Nephron (organoid): ENCODE measurements at regions not wholly inside any gene's neighbourhood (a gene's known extent, or its start where the extent isn't known, plus 50 kb on each side); places are given as distances from the start of the nearest gene placed in this dataset.

ENCODE experiments used
- H3K27ac Mint-ChIP-seq, 3 experiments: 2 replicates each; pipeline ENCODE4 v1.8.0; 2020; ENCODE audit warnings: mixed read lengths in 3 of 3, mild to moderate bottlenecking in 2 of 3, moderate library complexity in 1 of 3
- H3K27me3 Mint-ChIP-seq: 2 replicates; pipeline ENCODE4 v1.8.0; 2021; ENCODE audit warnings: low read depth, mild to moderate bottlenecking, moderate library complexity, mixed read lengths
- H3K36me3 Mint-ChIP-seq: 2 replicates; pipeline ENCODE4 v1.8.0; 2020; ENCODE audit warnings: low read depth, mixed read lengths
- H3K4me1 Mint-ChIP-seq: 2 replicates; pipeline ENCODE4 v1.8.0; 2020; ENCODE audit warnings: mixed read lengths
- H3K4me3 Mint-ChIP-seq, 3 experiments: 2 replicates each; pipeline ENCODE4 v1.8.0; 2020; ENCODE audit warnings: mild to moderate bottlenecking in 3 of 3, mixed read lengths in 3 of 3, moderate library complexity in 2 of 3
- H3K9me3 Mint-ChIP-seq: 2 replicates; pipeline ENCODE4 v1.8.0; 2020; ENCODE audit warnings: mixed read lengths
- TF ChIP-seq, protein P1 (sequence below), 3 experiments: fragments of 200-600 bp; sonication (generic); IDR thresholded peaks; one replicate each; pipeline ENCODE4 v1.5.0; 2021; ENCODE audit warnings: antibody characterized with exemption in 3 of 3; ENCODE audit not compliant: unreplicated experiment in 3 of 3

DNA sequence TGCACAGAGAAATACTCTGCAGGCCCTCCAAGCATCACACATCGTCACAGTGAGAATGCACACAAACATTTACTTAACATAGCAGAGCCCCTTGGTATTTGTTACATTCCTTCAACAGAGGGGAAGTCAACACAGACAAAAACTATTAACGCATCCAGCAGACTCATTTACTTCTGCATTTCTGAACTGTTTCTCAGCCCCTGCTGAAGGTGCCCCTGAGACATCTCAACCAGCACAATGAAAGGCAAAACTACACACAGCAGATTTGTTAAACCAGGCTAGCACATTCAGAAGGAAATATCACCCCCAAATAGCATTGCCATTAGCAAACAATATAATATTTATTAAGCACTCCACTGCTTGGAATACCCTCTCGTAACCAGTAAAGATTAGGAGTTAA, 367.0 kb downstream of the RAB28 start:
- no peaks in the 10 kb centered on the region for H3K36me3 Mint-ChIP-seq
- no peaks in the 10 kb centered on the region for H3K4me1 Mint-ChIP-seq
- peaks cover 7% of the 10 kb centered on the region for H3K9me3 Mint-ChIP-seq
- H3K27me3 Mint-ChIP-seq: no peaks in the 10 kb centered on the region
- no peak overlapping the region for H3K27ac Mint-ChIP-seq
- no peak overlapping the region for H3K4me3 Mint-ChIP-seq
- TF ChIP-seq, protein P1, sequence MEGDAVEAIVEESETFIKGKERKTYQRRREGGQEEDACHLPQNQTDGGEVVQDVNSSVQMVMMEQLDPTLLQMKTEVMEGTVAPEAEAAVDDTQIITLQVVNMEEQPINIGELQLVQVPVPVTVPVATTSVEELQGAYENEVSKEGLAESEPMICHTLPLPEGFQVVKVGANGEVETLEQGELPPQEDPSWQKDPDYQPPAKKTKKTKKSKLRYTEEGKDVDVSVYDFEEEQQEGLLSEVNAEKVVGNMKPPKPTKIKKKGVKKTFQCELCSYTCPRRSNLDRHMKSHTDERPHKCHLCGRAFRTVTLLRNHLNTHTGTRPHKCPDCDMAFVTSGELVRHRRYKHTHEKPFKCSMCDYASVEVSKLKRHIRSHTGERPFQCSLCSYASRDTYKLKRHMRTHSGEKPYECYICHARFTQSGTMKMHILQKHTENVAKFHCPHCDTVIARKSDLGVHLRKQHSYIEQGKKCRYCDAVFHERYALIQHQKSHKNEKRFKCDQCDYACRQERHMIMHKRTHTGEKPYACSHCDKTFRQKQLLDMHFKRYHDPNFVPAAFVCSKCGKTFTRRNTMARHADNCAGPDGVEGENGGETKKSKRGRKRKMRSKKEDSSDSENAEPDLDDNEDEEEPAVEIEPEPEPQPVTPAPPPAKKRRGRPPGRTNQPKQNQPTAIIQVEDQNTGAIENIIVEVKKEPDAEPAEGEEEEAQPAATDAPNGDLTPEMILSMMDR (IDR thresholded peaks at IDR 0.05; ENCODE audit: unreplicated experiment in 3 of 3): no peak

DNA sequence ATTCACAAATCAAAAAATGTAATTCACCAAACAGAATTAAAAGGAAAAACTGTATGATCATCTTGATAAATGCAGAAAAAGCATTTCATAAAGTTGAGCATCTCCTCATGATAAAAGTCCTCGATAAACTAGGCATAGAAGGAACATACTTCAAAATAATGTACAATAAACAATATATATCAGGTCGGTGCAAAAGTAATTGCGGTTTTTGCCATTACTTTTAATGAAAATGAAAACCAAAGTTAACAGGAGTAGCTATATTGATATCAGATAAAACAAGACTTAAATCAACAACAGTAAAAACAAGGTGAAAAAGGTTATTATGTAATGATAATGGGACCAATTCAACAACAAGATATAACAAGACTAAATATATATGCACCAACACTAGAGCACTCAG, 372.1 kb downstream of the RAB28 start:
- Mint-ChIP-seq H3K36me3 (no peaks in the 10 kb centered on the region), H3K4me1 (no peaks in the 10 kb centered on the region), H3K27ac (no peak overlapping the region), H3K27me3 (no peaks in the 10 kb centered on the region), H3K4me3 (no peak overlapping the region), H3K9me3 (peaks cover 19% of the 10 kb centered on the region)
- TF ChIP-seq, protein P1 (IDR thresholded peaks at IDR 0.05; ENCODE audit: unreplicated experiment in 3 of 3): no peak

DNA sequence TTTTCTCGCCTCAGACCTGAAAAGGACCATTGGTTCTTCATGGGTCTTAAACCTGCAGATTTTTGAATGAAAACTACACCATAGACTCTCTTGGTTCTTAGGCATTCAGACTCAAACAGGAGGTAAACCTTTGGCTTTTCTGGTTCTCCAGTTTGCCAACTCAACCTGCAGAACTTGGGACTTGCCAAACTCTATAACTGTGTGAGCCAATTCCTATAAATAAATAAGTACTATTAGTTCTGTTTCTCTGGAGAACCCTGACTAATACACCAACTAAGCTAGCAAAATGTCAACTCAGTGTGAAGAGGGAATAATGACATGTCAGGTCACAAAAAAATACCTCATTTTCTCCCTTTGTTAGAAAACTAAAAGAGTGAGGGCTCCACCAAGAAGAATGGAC, 374.6 kb downstream of the RAB28 start:
- H3K27ac Mint-ChIP-seq: no peak overlapping the region
- no peak overlapping the region for H3K4me3 Mint-ChIP-seq
- H3K9me3 Mint-ChIP-seq: peaks cover 19% of the 10 kb centered on the region
- no peaks in the 10 kb centered on the region for H3K4me1 Mint-ChIP-seq
- no peaks in the 10 kb centered on the region for H3K27me3 Mint-ChIP-seq
- TF ChIP-seq, protein P1 (IDR thresholded peaks at IDR 0.05; ENCODE audit: unreplicated experiment in 3 of 3): no peak
- H3K36me3 Mint-ChIP-seq: no peaks in the 10 kb centered on the region

DNA sequence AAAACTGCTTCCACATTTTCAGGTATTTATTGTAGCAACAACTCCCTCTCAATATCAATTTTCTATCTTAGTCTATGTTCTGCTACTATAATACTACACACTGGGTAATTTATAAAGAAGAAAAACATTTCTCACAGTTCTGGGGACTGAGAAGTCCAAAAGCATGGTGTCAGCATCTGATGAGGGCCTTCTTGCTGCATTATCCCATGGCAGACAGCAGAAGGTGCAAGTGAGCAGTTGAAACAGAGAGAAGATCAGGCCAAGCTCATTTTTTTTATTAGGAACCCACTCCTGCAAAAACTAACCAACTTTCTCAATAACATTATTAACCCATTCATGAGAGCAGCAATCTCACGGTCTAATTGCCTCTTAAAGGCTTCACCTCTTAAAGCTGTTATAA, 376.0 kb downstream of the RAB28 start:
- Mint-ChIP-seq H3K4me1 (no peaks in the 10 kb centered on the region), H3K9me3 (peaks cover 16% of the 10 kb centered on the region), H3K4me3 (no peak overlapping the region), H3K27me3 (no peaks in the 10 kb centered on the region), H3K36me3 (no peaks in the 10 kb centered on the region), H3K27ac (no peak overlapping the region)
- TF ChIP-seq, protein P1 (IDR thresholded peaks at IDR 0.05; ENCODE audit: unreplicated experiment in 3 of 3): no peak

DNA sequence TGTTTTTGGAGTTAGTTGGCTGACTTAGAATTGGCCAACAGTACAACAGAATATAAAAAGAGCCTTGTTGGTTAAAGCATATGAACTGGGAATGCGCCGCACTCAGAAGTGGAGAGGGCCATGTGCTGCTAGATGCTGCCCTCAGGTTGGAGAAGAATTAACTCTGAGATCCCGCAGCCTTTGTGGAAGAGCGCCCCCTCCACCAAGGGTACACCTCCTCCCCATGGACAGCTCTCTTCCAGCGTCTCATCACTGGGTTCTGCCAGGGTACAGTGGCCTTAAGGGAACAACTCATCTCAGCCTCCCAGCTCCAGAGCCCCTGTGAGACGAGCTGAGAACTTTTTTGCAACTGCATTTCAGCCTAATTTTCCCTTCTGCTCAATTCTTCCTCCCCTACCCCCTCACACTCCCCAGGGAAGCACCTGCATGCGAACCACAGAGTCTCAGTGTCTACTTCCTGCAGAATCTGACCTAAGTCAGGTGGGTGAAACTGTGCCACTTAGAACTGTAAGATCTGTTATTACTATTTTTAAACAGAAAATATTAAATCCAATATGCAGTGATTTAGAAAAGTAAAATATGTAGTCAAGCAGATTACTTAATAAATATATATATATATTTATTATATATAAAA, 380.6 kb downstream of the RAB28 start:
- TF ChIP-seq, protein P1 (IDR thresholded peaks at IDR 0.05; ENCODE audit: unreplicated experiment in 3 of 3): no peak
- no peaks in the 10 kb centered on the region for H3K36me3 Mint-ChIP-seq
- H3K27ac Mint-ChIP-seq: no peak overlapping the region
- H3K9me3 Mint-ChIP-seq: peaks cover 4% of the 10 kb centered on the region
- no peaks in the 10 kb centered on the region for H3K27me3 Mint-ChIP-seq
- no peak overlapping the region for H3K4me3 Mint-ChIP-seq
- no peaks in the 10 kb centered on the region for H3K4me1 Mint-ChIP-seq

DNA sequence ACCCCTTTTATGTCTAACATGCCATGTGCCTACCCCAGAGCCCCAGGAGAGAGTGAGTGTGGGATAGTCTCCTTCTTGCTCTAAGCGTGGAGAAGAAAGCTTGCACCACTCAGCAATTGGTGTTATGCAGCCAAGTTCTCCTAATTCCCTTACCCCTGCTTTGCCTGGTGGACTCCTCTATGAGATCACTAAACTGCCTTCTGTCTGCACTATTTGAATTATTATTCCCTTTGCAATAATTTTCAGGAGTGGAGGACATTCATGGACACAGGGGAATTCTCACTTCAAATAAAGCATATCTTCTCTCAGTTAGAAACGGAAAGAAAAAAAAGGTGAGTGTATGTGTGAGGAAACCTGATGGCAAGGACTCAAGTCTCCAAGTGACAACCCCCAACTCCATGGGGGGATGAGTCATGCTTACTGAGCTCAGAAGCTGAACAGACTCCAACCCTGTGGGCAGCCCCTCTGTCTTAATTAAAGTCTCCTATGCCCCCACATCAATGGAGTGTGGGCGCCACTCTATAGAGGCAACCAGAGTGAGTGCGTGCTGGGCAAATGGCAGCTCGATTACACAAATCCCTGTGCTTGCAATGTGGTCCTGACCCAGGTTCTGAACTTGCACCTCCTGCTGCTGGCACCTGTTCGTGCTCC, 381.9 kb downstream of the RAB28 start:
- Mint-ChIP-seq H3K36me3 (no peaks in the 10 kb centered on the region), H3K27ac (no peak overlapping the region), H3K4me1 (no peaks in the 10 kb centered on the region), H3K9me3 (no peaks in the 10 kb centered on the region), H3K27me3 (no peaks in the 10 kb centered on the region), H3K4me3 (no peak overlapping the region)
- TF ChIP-seq, protein P1 (IDR thresholded peaks at IDR 0.05; ENCODE audit: unreplicated experiment in 3 of 3): no peak
